AG20443 (cell line): ENCODE measurements at regions not wholly inside any gene's neighbourhood (a gene's known extent, or its start where the extent isn't known, plus 50 kb on each side); places are given as distances from the start of the nearest gene placed in this dataset.

Experiments
- DNase-seq: peaks from one replicate; pipeline ENCODE4 v3.0.0; 2012; ENCODE audit warnings: low spot score, mixed read lengths

- no peak for DNase-seq
These were observed 1160.3 kb upstream of the AUTS2 start for GRCh38 chr7:68438016-68438415.

GRCh38 chr7:68438811-68439210, 1159.5 kb upstream of the AUTS2 start:
- no peak for DNase-seq

- no peak for DNase-seq
These were observed 1158.4 kb upstream of the AUTS2 start for GRCh38 chr7:68439897-68440296.

- DNase-seq = no peak
These were observed 1157.4 kb upstream of the AUTS2 start for GRCh38 chr7:68440866-68441265.

GRCh38 chr7:68441645-68442044, 1156.6 kb upstream of the AUTS2 start:
- no peak for DNase-seq

GRCh38 chr7:68442931-68443631, 1155.2 kb upstream of the AUTS2 start:
- no peak for DNase-seq

GRCh38 chr7:68444042-68444441, 1154.2 kb upstream of the AUTS2 start:
- DNase-seq = no peak

GRCh38 chr7:68444956-68445355, 1153.3 kb upstream of the AUTS2 start:
- DNase-seq = no peak

GRCh38 chr7:68446183-68446582, 1152.1 kb upstream of the AUTS2 start:
- no peak for DNase-seq

GRCh38 chr7:68449099-68449498, 1149.2 kb upstream of the AUTS2 start:
- no peak for DNase-seq

GRCh38 chr7:68449816-68450215, 1148.5 kb upstream of the AUTS2 start:
- no peak for DNase-seq

GRCh38 chr7:68454931-68455330, 1143.3 kb upstream of the AUTS2 start:
- no peak for DNase-seq

- no peak for DNase-seq
These were observed 1141.8 kb upstream of the AUTS2 start for GRCh38 chr7:68456469-68456868.

- DNase-seq = no peak
These were observed 1140.8 kb upstream of the AUTS2 start for GRCh38 chr7:68457481-68457880.

- DNase-seq = no peak
These were observed 1140.0 kb upstream of the AUTS2 start for GRCh38 chr7:68458010-68458908.

GRCh38 chr7:68461430-68461829, 1136.8 kb upstream of the AUTS2 start:
- peak; percentile 31 for DNase-seq

- DNase-seq = no peak
These were observed 1127.3 kb upstream of the AUTS2 start for GRCh38 chr7:68470836-68471435.

- no peak for DNase-seq
These were observed 1125.6 kb upstream of the AUTS2 start for GRCh38 chr7:68472688-68473087.

GRCh38 chr7:68474661-68475216, 1123.5 kb upstream of the AUTS2 start:
- DNase-seq = no peak

GRCh38 chr7:68476966-68477365, 1121.3 kb upstream of the AUTS2 start:
- no peak for DNase-seq

- no peak for DNase-seq
These were observed 1119.9 kb upstream of the AUTS2 start for GRCh38 chr7:68478326-68478725.

GRCh38 chr7:68482800-68483199, 1115.5 kb upstream of the AUTS2 start:
- no peak for DNase-seq

- no peak for DNase-seq
These were observed 1113.5 kb upstream of the AUTS2 start for GRCh38 chr7:68484731-68485130.
